Nephron (organoid): ENCODE measurements at regions not wholly inside any gene's neighbourhood (a gene's known extent, or its start where the extent isn't known, plus 50 kb on each side); places are given as distances from the start of the nearest gene placed in this dataset.
"Not testable (repeated sequence)": the region's sequence is repeated elsewhere in the genome, so short reads cannot be mapped to it uniquely, and the experiment has no call there.

Experiments
- H3K27ac Mint-ChIP-seq, 3 experiments: 2 replicates each; pipeline ENCODE4 v1.8.0; 2020; ENCODE audit warnings: mixed read lengths in 3 of 3, mild to moderate bottlenecking in 2 of 3, moderate library complexity in 1 of 3
- H3K27me3 Mint-ChIP-seq: 2 replicates; pipeline ENCODE4 v1.8.0; 2021; ENCODE audit warnings: low read depth, mild to moderate bottlenecking, moderate library complexity, mixed read lengths
- H3K36me3 Mint-ChIP-seq: 2 replicates; pipeline ENCODE4 v1.8.0; 2020; ENCODE audit warnings: low read depth, mixed read lengths
- H3K4me1 Mint-ChIP-seq: 2 replicates; pipeline ENCODE4 v1.8.0; 2020; ENCODE audit warnings: mixed read lengths
- H3K4me3 Mint-ChIP-seq, 3 experiments: 2 replicates each; pipeline ENCODE4 v1.8.0; 2020; ENCODE audit warnings: mild to moderate bottlenecking in 3 of 3, mixed read lengths in 3 of 3, moderate library complexity in 2 of 3
- H3K9me3 Mint-ChIP-seq: 2 replicates; pipeline ENCODE4 v1.8.0; 2020; ENCODE audit warnings: mixed read lengths
- CTCF ChIP-seq, 3 experiments: fragments of 200-600 bp; sonication (generic); IDR thresholded peaks; one replicate each; pipeline ENCODE4 v1.5.0; 2021; ENCODE audit warnings: antibody characterized with exemption in 3 of 3; ENCODE audit not compliant: unreplicated experiment in 3 of 3

- TF ChIP-seq CTCF (IDR thresholded peaks at IDR 0.05; ENCODE audit: unreplicated experiment in 3 of 3): no peak
- Mint-ChIP-seq H3K36me3 (no peaks in the 10 kb centered on the region), H3K27ac (no peak overlapping the region), H3K9me3 (peaks cover 4% of the 10 kb centered on the region), H3K27me3 (peaks cover 6% of the 10 kb centered on the region), H3K4me3 (no peak overlapping the region), H3K4me1 (no peaks in the 10 kb centered on the region)
These were observed 104.1 kb upstream of the GOLGA8J start for GRCh38 chr15:29978411-29979382.

GRCh38 chr15:29974056-29974455 is 108.7 kb upstream of the GOLGA8J start:
- not testable (repeated sequence) for H3K4me3 Mint-ChIP-seq, H3K36me3 Mint-ChIP-seq, H3K27ac Mint-ChIP-seq, H3K4me1 Mint-ChIP-seq
- H3K9me3 Mint-ChIP-seq: peaks cover 22% of the 10 kb centered on the region
- H3K27me3 Mint-ChIP-seq: peaks cover 47% of the 10 kb centered on the region

GRCh38 chr15:29972051-29972450 is 110.7 kb upstream of the GOLGA8J start:
- Mint-ChIP-seq H3K27ac (no peak overlapping the region), H3K4me3 (no peak overlapping the region), H3K36me3 (no peaks in the 10 kb centered on the region), H3K4me1 (no peaks in the 10 kb centered on the region), H3K27me3 (peaks cover 55% of the 10 kb centered on the region), H3K9me3 (peaks cover 22% of the 10 kb centered on the region)
- TF ChIP-seq CTCF (IDR thresholded peaks at IDR 0.05; ENCODE audit: unreplicated experiment in 3 of 3): no peak

GRCh38 chr15:29970402-29970695 is 112.4 kb upstream of the GOLGA8J start:
- Mint-ChIP-seq H3K27me3 (peaks cover 72% of the 10 kb centered on the region), H3K4me3 (peak overlapping the region; percentile 74 to 86 (median 82)), H3K9me3 (peaks cover 22% of the 10 kb centered on the region), H3K36me3 (no peaks in the 10 kb centered on the region), H3K27ac (no peak overlapping the region), H3K4me1 (no peaks in the 10 kb centered on the region)
- TF ChIP-seq CTCF (IDR thresholded peaks at IDR 0.05; ENCODE audit: unreplicated experiment in 3 of 3): no peak

GRCh38 chr15:29969562-29970401 is 113.0 kb upstream of the GOLGA8J start:
- peaks cover 76% of the 10 kb centered on the region for H3K27me3 Mint-ChIP-seq
- TF ChIP-seq CTCF (IDR thresholded peaks at IDR 0.05; ENCODE audit: unreplicated experiment in 3 of 3): no peak
- H3K4me3 Mint-ChIP-seq: peak overlapping the region; percentile 74 to 86 (median 82)
- peaks cover 22% of the 10 kb centered on the region for H3K9me3 Mint-ChIP-seq
- no peaks in the 10 kb centered on the region for H3K4me1 Mint-ChIP-seq
- H3K36me3 Mint-ChIP-seq: no peaks in the 10 kb centered on the region
- H3K27ac Mint-ChIP-seq: no peak overlapping the region

GRCh38 chr15:29968895-29969561 is 113.7 kb upstream of the GOLGA8J start:
- Mint-ChIP-seq H3K27me3 (peaks cover 79% of the 10 kb centered on the region), H3K27ac (no peak overlapping the region), H3K4me1 (no peaks in the 10 kb centered on the region), H3K4me3 (peak overlapping the region; percentile 74 to 86 (median 82)), H3K9me3 (peaks cover 19% of the 10 kb centered on the region), H3K36me3 (no peaks in the 10 kb centered on the region)
- no peak for TF ChIP-seq CTCF (IDR thresholded peaks at IDR 0.05; ENCODE audit: unreplicated experiment in 3 of 3)
